Loucy (cell line): ENCODE measurements at regions not wholly inside any gene's neighbourhood (a gene's known extent, or its start where the extent isn't known, plus 50 kb on each side); places are given as distances from the start of the nearest gene placed in this dataset.

ENCODE experiments used
- H2AFZ ChIP-seq: fragments of 200-600 bp; sonication (generic); 2 replicates; pipeline ENCODE4 v1.6.0; 2016; ENCODE audit warnings: antibody characterized with exemption, mild to moderate bottlenecking, low read length, moderate library complexity
- H3F3A ChIP-seq: fragments of 200-600 bp; 2 replicates; pipeline ENCODE4 v1.6.0; 2016; ENCODE audit warnings: antibody characterized with exemption, low read depth, mild to moderate bottlenecking
- H3K27me3 ChIP-seq: fragments of 200-600 bp; sonication (generic); 2 replicates; pipeline ENCODE4 v1.6.1; 2014; ENCODE audit warnings: low read length, mild to moderate bottlenecking; ENCODE audit not compliant: insufficient read depth, poor library complexity, severe bottlenecking
- H3K36me3 ChIP-seq: fragments of 200-600 bp; sonication (generic); 2 replicates; pipeline ENCODE4 v1.6.1; 2016; ENCODE audit warnings: low read length; ENCODE audit not compliant: insufficient read depth
- H3K4me1 ChIP-seq: fragments of 200-600 bp; sonication (generic); 2 replicates; pipeline ENCODE4 v1.5.1; 2014; ENCODE audit warnings: low read length, mild to moderate bottlenecking; ENCODE audit not compliant: insufficient read depth, poor library complexity, severe bottlenecking
- H3K4me2 ChIP-seq: fragments of 200-600 bp; sonication (generic); 2 replicates; pipeline ENCODE4 v1.6.0; 2014; ENCODE audit warnings: antibody characterized with exemption, low read length, low read depth, mild to moderate bottlenecking; ENCODE audit not compliant: poor library complexity, severe bottlenecking
- H3K4me3 ChIP-seq: fragments of 200-600 bp; sonication (generic); 2 replicates; pipeline ENCODE4 v1.5.1; 2014; ENCODE audit warnings: low read length, mild to moderate bottlenecking, mixed read lengths; ENCODE audit not compliant: poor library complexity, severe bottlenecking
- H3K79me2 ChIP-seq: fragments of 200-600 bp; sonication (generic); 2 replicates; pipeline ENCODE4 v1.6.1; 2014; ENCODE audit warnings: low read length; ENCODE audit not compliant: insufficient read depth
- H3K9ac ChIP-seq: fragments of 200-600 bp; sonication (generic); 2 replicates; pipeline ENCODE4 v1.6.0; 2014; ENCODE audit warnings: mild to moderate bottlenecking, low read depth, low read length, moderate library complexity; ENCODE audit not compliant: poor library complexity, severe bottlenecking
- H3K9me2 ChIP-seq: fragments of 200-600 bp; sonication (generic); replicated peaks from 2 replicates; pipeline ENCODE4 v1.6.1; 2016; ENCODE audit warnings: low read depth, low read length, mixed read lengths
- H3K9me3 ChIP-seq: fragments of 200-600 bp; sonication (generic); 2 replicates; pipeline ENCODE4 v1.6.1; 2014; ENCODE audit warnings: mild to moderate bottlenecking, antibody characterized with exemption, low read length, low read depth; ENCODE audit not compliant: insufficient read depth
- H4K20me1 ChIP-seq: fragments of 200-600 bp; sonication (generic); 2 replicates; pipeline ENCODE4 v1.6.0; 2014; ENCODE audit warnings: antibody characterized with exemption, low read length, mild to moderate bottlenecking; ENCODE audit not compliant: insufficient read depth, poor library complexity, severe bottlenecking
- CTCF ChIP-seq: fragments of 200-600 bp; sonication (generic); conservative IDR thresholded peaks from 2 replicates; pipeline ENCODE4 v1.5.1; 2014; ENCODE audit warnings: mild to moderate bottlenecking, antibody characterized with exemption, low read length
- EZH2phosphoT487 ChIP-seq: fragments of 200-600 bp; IDR thresholded peaks from 2 replicates; pipeline ENCODE4 v1.6.1; 2018; ENCODE audit warnings: antibody characterized with exemption, mild to moderate bottlenecking, moderate library complexity, borderline replicate concordance

- Histone ChIP-seq H3K4me2 (no peak overlapping the region), H3K9me2 (no peaks in the 10 kb centered on the region), H4K20me1 (peaks cover 2% of the 10 kb centered on the region), H3K4me1 (no peaks in the 10 kb centered on the region), H2AFZ (no peak overlapping the region), H3K4me3 (no peak overlapping the region), H3K36me3 (no peaks in the 10 kb centered on the region), H3K9ac (no peak overlapping the region), H3K9me3 (no peaks in the 10 kb centered on the region), H3K27me3 (no peaks in the 10 kb centered on the region), H3K79me2 (no peaks in the 10 kb centered on the region), H3F3A (no peaks in the 10 kb centered on the region)
- TF ChIP-seq CTCF (no peak), EZH2phosphoT487 (no peak)
These were observed 591.8 kb downstream of the TFAP2B start for GRCh38 chr6:51410453-51410852.

DNA sequence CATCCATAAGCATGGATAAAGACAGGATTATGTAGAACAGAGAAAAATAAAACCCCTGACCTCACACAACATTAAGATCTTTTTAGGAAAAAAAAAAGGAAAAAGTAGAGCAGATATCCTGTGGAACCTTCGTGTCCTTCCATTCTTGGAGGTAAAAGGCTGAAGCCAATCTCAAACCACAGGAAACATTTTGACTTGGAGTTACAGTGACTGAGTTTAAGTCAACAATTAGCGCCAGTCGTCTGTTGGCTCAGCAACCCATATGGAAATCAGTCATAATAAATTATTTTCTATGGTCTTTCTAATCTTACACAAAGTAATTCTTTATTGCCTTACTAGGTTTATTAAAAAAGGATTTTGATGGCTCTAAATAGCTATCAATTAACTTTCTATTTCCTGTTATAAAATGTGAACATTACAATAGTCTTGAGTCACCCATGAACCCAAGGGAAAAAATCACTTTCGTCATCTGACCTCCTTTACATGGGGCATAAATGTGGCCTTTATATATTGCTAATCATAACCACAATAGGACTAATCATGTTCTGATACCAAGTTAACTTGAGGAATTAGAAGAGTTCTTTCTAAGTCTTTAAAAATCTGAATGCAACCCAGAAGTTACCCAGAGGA, 592.9 kb downstream of the TFAP2B start:
- Histone ChIP-seq H4K20me1 (peaks cover 2% of the 10 kb centered on the region), H3K9me3 (no peaks in the 10 kb centered on the region), H3K9me2 (no peaks in the 10 kb centered on the region), H3K4me2 (no peak overlapping the region), H3K4me1 (no peaks in the 10 kb centered on the region), H3K9ac (no peak overlapping the region), H3F3A (no peaks in the 10 kb centered on the region), H3K36me3 (no peaks in the 10 kb centered on the region), H3K4me3 (no peak overlapping the region), H3K79me2 (no peaks in the 10 kb centered on the region), H3K27me3 (no peaks in the 10 kb centered on the region), H2AFZ (no peak overlapping the region)
- no peak for TF ChIP-seq EZH2phosphoT487
- no peak for TF ChIP-seq CTCF

DNA sequence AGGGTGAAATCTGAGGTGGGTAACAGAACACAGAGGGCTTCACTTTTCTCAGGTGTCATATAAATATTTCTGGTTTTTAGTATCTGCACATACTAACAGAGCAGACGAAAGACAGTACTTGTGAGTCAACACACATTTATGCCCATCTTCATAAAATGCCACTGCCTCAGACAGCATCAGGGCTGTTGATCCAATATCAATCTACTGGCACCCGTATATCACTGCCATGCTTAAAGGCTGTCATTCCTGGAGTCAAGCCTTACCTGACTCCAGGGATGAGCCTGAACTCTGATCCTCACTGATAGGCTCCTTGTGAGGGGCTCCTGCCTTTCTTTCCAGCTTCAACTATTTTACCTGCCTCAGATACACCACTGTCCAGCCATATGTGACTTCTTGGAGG, 595.7 kb downstream of the TFAP2B start:
- Histone ChIP-seq H3K4me3 (no peak overlapping the region), H3K9me2 (no peaks in the 10 kb centered on the region), H3K27me3 (no peaks in the 10 kb centered on the region), H3K4me1 (no peaks in the 10 kb centered on the region), H3K79me2 (no peaks in the 10 kb centered on the region), H3K9me3 (no peaks in the 10 kb centered on the region), H3K9ac (no peak overlapping the region), H4K20me1 (no peaks in the 10 kb centered on the region), H3K4me2 (no peak overlapping the region), H2AFZ (no peak overlapping the region), H3K36me3 (no peaks in the 10 kb centered on the region), H3F3A (no peaks in the 10 kb centered on the region)
- TF ChIP-seq CTCF (no peak), EZH2phosphoT487 (no peak)
